Ishikawa (cell line): ENCODE measurements at regions not wholly inside any gene's neighbourhood (a gene's known extent, or its start where the extent isn't known, plus 50 kb on each side); places are given as distances from the start of the nearest gene placed in this dataset.

Experiments
- CEBPB ChIP-seq: IDR thresholded peaks from 2 replicates; pipeline ENCODE4 v1.6.1; 2012
- CREB1 ChIP-seq: IDR thresholded peaks from 2 replicates; pipeline ENCODE4 v1.6.1; 2012; ENCODE audit warnings: low read depth
- EGR1 ChIP-seq: IDR thresholded peaks from 2 replicates; pipeline ENCODE4 v1.6.1; 2012
- EP300 ChIP-seq: IDR thresholded peaks from 2 replicates; pipeline ENCODE4 v1.6.1; 2012; ENCODE audit warnings: borderline replicate concordance
- FOXM1 ChIP-seq: IDR thresholded peaks from 2 replicates; pipeline ENCODE4 v1.6.1; 2012; ENCODE audit warnings: low read depth, borderline replicate concordance
- NFIC ChIP-seq: IDR thresholded peaks from 2 replicates; pipeline ENCODE4 v1.6.1; 2012
- RAD21 ChIP-seq: IDR thresholded peaks from 2 replicates; pipeline ENCODE4 v1.6.1; 2012; ENCODE audit warnings: low read depth
- TAF1 ChIP-seq: IDR thresholded peaks from 2 replicates; pipeline ENCODE4 v1.6.1; 2012; ENCODE audit warnings: low read depth, mild to moderate bottlenecking
- TCF12 ChIP-seq: IDR thresholded peaks from 2 replicates; pipeline ENCODE4 v1.6.1; 2012; ENCODE audit warnings: low read depth
- TEAD4 ChIP-seq: IDR thresholded peaks from 2 replicates; pipeline ENCODE4 v1.6.1; 2012
- YY1 ChIP-seq: IDR thresholded peaks from 2 replicates; pipeline ENCODE4 v1.6.1; 2012; ENCODE audit warnings: low read depth
- ZBTB7A ChIP-seq: IDR thresholded peaks from 2 replicates; pipeline ENCODE4 v1.6.1; 2012; ENCODE audit warnings: low read depth
- TF ChIP-seq, protein P1 (sequence below): IDR thresholded peaks from 2 replicates; pipeline ENCODE4 v1.6.1; 2012; ENCODE audit warnings: low read depth, mild to moderate bottlenecking
- TF ChIP-seq, protein P2 (sequence below): IDR thresholded peaks from 2 replicates; pipeline ENCODE4 v1.6.1; 2012
- TF ChIP-seq, protein P3 (sequence below): IDR thresholded peaks from 2 replicates; pipeline ENCODE4 v1.6.1; 2012

DNA sequence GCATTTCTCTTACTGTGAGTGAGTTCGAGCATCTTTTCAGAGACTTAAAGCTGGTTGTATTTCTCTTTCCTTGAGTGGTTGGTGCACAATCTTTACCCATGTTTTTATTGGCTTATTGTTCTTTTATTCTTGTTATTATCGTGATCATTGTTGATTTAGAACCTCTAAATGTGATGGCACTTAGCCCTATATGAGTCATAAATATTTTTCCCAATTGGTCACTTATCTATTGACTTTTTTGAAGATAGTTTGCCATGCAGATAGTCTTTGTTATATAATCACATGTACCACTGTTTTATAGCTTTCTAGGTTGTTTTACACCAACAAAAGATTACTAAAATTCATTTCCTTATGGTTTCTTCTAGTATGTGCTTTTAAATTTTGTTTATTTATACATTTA is 70.6 kb upstream of the KCNK12 start:
- TF ChIP-seq, protein P1, sequence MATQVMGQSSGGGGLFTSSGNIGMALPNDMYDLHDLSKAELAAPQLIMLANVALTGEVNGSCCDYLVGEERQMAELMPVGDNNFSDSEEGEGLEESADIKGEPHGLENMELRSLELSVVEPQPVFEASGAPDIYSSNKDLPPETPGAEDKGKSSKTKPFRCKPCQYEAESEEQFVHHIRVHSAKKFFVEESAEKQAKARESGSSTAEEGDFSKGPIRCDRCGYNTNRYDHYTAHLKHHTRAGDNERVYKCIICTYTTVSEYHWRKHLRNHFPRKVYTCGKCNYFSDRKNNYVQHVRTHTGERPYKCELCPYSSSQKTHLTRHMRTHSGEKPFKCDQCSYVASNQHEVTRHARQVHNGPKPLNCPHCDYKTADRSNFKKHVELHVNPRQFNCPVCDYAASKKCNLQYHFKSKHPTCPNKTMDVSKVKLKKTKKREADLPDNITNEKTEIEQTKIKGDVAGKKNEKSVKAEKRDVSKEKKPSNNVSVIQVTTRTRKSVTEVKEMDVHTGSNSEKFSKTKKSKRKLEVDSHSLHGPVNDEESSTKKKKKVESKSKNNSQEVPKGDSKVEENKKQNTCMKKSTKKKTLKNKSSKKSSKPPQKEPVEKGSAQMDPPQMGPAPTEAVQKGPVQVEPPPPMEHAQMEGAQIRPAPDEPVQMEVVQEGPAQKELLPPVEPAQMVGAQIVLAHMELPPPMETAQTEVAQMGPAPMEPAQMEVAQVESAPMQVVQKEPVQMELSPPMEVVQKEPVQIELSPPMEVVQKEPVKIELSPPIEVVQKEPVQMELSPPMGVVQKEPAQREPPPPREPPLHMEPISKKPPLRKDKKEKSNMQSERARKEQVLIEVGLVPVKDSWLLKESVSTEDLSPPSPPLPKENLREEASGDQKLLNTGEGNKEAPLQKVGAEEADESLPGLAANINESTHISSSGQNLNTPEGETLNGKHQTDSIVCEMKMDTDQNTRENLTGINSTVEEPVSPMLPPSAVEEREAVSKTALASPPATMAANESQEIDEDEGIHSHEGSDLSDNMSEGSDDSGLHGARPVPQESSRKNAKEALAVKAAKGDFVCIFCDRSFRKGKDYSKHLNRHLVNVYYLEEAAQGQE: no peak
- TF ChIP-seq, protein P2, sequence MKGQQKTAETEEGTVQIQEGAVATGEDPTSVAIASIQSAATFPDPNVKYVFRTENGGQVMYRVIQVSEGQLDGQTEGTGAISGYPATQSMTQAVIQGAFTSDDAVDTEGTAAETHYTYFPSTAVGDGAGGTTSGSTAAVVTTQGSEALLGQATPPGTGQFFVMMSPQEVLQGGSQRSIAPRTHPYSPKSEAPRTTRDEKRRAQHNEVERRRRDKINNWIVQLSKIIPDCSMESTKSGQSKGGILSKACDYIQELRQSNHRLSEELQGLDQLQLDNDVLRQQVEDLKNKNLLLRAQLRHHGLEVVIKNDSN: no peak
- TF ChIP-seq CEBPB (no peak), NFIC (no peak), YY1 (no peak), EP300 (no peak), TAF1 (no peak), TEAD4 (no peak), ZBTB7A (no peak), RAD21 (no peak), EGR1 (no peak), FOXM1 (no peak)
- TF ChIP-seq, protein P3, sequence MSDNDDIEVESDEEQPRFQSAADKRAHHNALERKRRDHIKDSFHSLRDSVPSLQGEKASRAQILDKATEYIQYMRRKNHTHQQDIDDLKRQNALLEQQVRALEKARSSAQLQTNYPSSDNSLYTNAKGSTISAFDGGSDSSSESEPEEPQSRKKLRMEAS: no peak

DNA sequence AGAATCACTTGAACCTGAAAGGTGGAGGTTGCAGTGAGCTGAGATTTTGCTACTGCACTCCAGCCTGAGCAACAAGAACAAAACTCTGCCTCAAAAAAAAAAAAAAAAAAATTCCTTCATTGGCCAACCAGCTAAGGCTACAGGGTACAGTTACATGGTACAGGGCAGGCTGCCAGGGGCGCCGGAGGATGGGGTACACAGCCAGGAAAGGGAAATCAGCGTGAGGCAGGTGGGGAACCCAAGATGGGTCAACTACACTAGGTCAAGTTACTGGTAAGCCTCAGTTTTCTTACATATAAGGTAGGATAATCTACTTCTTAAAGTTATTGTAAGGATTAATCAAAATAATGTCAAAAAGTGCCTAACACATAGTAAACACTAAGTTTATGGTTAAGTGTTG is 69.6 kb upstream of the KCNK12 start:
- TF ChIP-seq, protein P3: no peak
- TF ChIP-seq, protein P1: no peak
- TF ChIP-seq CREB1: no peak
- TF ChIP-seq, protein P2: no peak
- no peak for TF ChIP-seq FOXM1
- no peak for TF ChIP-seq NFIC
- TF ChIP-seq YY1: no peak
- no peak for TF ChIP-seq EP300
- TF ChIP-seq TCF12: no peak
- no peak for TF ChIP-seq ZBTB7A

DNA sequence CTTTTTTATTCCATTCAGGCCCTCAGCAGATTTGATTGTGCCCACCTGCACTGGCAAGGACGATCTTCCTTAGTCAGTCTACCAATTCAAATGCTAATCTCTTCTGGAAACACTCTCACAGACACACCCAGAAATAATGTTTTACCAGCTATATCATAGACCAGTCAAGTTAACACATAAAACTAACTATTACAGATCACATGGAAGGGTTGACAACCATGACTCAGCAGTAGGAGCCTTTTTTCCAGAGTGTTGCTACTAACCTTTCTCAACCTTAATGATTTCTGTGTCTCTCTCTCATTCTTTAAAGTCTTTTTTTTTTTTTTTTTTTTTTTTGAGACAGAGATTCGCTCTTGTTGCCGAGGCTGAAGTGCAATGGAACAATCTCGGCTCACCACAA is 68.7 kb upstream of the KCNK12 start:
- TF ChIP-seq YY1 (no peak), CEBPB (no peak)

DNA sequence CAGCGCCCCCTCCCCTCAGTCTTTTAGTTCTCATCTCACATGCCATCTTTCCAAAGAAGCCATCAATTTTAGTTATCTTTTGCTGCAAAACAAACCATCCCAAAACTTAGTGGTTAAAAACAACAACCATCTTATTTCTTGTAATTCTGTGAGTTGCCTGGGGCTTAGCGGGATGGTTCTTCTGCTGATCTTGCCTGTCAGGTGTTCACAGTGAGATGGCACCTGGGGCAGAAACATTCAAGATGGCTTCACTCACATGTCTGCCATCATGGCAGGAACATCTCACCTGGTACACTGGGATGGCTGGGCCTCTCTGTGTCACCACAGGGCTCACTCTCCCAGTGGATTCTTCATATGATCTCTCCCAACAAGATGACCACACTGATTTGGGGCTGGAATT is 67.6 kb upstream of the KCNK12 start:
- TF ChIP-seq, protein P2: no peak

DNA sequence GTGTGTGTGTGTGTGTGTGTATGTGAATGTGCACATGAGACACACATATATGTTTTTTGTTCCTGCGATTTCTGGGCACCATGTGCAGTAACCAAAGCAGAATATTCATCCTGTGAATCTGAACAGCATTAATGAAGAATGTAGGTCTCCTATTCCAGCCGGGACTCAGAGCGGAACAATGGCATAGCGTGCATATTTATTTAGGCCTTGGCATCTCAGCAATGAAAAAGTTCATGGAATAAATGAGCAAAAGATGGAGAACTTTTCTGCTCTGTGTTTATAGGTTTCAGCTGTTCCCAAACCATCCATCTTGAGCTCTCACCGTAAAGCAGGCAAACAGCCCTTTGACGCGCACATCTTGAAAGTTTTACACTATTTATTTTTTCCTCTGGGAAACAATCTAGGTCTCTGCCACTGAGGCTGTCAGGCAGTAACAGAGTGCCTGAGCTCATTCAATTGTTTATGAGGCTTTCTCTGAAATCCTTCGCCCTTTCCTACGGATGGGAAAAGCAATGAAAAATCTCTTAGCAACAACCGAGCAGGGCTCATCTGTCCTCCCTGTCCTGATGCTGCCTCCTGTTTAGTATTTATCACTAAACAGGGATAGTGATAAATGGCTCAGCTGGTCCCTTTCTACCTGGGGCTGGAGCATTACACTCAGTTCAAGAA is 65.9 kb upstream of the KCNK12 start:
- TF ChIP-seq, protein P2: no peak
- TF ChIP-seq NFIC: no peak
- no peak for TF ChIP-seq YY1
- no peak for TF ChIP-seq ZBTB7A
- TF ChIP-seq, protein P3: no peak
- no peak for TF ChIP-seq CREB1
- TF ChIP-seq TCF12: no peak
- TF ChIP-seq TEAD4: no peak
- TF ChIP-seq CEBPB: no peak
- no peak for TF ChIP-seq RAD21
- TF ChIP-seq EGR1: no peak
- no peak for TF ChIP-seq FOXM1
- TF ChIP-seq TAF1: no peak

DNA sequence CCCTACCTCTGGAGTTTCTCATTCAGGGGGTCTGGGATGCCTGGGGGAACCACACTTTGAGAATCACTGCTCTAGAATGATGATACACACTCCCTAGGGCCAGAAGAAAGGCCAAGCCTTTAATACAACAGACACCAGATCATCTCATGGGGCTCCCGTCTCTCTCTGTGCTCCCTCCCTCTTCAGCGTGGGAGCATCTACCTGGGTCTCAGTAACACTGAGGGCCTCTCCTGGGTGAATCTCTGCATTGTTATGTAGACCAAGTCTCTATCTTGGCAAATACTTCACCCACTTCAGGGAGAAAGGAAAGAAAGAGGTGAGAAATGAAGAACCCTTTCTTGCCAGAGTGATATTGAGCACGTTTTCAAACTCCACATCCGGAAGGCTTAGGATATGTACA is 65.4 kb upstream of the KCNK12 start:
- TF ChIP-seq, protein P1: no peak
- TF ChIP-seq CREB1: no peak
- no peak for TF ChIP-seq ZBTB7A
- no peak for TF ChIP-seq FOXM1
- TF ChIP-seq TAF1: no peak
- TF ChIP-seq TEAD4: no peak
- TF ChIP-seq TCF12: no peak
- TF ChIP-seq YY1: no peak
- TF ChIP-seq, protein P2: no peak
- TF ChIP-seq EP300: no peak
- TF ChIP-seq EGR1: no peak
